SJSA1 (cell line): ENCODE measurements at regions not wholly inside any gene's neighbourhood (a gene's known extent, or its start where the extent isn't known, plus 50 kb on each side); places are given as distances from the start of the nearest gene placed in this dataset.
"Not testable (repeated sequence)": the region's sequence is repeated elsewhere in the genome, so short reads cannot be mapped to it uniquely, and the experiment has no call there.

Source experiments
- DNase-seq, 2 experiments: peaks; one replicate each; pipeline ENCODE4 v3.0.0-alpha.2; 2015 to 2020; ENCODE audit warnings: low spot score in 2 of 2, low read depth in 1 of 2
- H3K27ac ChIP-seq: fragments of 250-450 bp; sonication (Bioruptor Pico); 2 replicates; pipeline ENCODE4 v1.5.1; 2020; ENCODE audit warnings: mild to moderate bottlenecking, moderate library complexity
- H3K27me3 ChIP-seq: fragments of 250-450 bp; sonication (Bioruptor Pico); replicated peaks from 2 replicates; pipeline ENCODE4 v1.5.1; 2020; ENCODE audit warnings: mild to moderate bottlenecking, moderate library complexity
- H3K36me3 ChIP-seq: fragments of 250-450 bp; sonication (Bioruptor Pico); 2 replicates; pipeline ENCODE4 v1.5.1; 2020; ENCODE audit warnings: mild to moderate bottlenecking
- H3K4me1 ChIP-seq: fragments of 250-450 bp; sonication (Bioruptor Pico); replicated peaks from 2 replicates; pipeline ENCODE4 v1.6.1; 2021; ENCODE audit warnings: mild to moderate bottlenecking
- H3K4me3 ChIP-seq: fragments of 250-450 bp; sonication (Bioruptor Pico); 2 replicates; pipeline ENCODE4 v1.5.1; 2020; ENCODE audit warnings: mild to moderate bottlenecking
- H3K9me3 ChIP-seq: fragments of 250-450 bp; sonication (Bioruptor Pico); replicated peaks from 2 replicates; pipeline ENCODE4 v1.5.1; 2020; ENCODE audit warnings: mild to moderate bottlenecking

DNA sequence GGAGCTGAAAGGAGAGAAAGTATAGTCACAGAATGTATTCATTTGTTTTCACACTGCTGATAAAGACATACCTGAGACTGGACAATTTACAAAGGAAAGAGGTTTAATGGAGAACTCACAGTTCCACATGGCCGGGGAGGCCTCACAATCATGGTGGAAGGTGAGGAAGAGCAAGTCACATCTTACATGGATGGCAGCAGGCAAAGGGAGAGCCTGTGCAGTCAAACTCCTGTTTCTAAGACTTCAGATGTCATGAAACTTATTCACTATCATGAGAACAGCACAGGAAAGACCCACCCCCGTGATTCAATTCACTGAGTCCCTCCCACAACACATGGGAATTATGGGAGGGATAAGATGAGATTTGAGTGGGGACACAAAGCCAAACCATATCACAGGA lies 224.7 kb downstream of the LNPK start:
- not testable (repeated sequence) for H3K4me3 ChIP-seq, H3K4me1 ChIP-seq, H3K27me3 ChIP-seq, H3K9me3 ChIP-seq, H3K36me3 ChIP-seq, DNase-seq, H3K27ac ChIP-seq

DNA sequence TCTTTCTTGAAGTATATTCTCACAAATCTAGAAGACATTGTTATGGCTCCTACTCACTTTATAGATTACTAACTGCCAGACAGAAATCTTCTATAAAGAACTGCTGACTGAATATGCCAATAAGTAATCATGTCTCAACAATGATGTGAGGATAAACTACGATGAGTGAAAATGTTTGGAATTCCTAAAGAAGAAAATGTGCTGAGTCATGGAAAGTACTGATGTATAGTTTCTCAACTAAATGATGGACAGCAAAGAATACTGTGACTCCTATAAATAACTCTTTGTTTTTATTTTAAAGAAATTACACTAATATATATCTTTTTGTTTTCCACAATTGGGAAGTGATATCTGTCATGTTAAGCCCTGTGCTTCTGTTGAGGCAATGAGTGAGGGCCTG lies 232.9 kb downstream of the LNPK start:
- H3K36me3 ChIP-seq = no peaks in the 10 kb centered on the region
- no peaks in the 10 kb centered on the region for H3K27me3 ChIP-seq
- no peak for DNase-seq

DNA sequence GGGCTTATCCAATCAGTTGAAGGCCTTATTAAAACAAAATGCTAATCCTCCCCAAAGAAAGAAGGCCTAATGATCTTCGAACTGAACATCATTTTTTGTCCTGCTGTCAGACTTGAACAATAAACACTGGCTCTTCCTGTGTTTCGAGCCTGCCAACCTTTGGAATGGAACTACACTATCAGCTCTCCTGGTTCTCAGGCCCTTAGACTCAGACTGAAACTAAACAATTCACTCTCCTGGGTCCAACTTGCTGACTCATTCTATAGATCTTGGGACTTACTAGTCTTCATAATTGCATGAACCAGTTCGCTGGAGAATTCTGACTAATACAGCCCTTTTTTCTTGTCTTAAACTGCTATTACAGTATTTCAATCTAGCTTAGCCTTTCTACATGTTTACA lies 235.2 kb downstream of the LNPK start:
- no peaks in the 10 kb centered on the region; the same call in 1 of the 2 replicates for H3K9me3 ChIP-seq
- H3K27me3 ChIP-seq = no peaks in the 10 kb centered on the region
- H3K4me3 ChIP-seq = no peak overlapping the region
- H3K4me1 ChIP-seq = no peaks in the 10 kb centered on the region
- DNase-seq = no peak
- no peak overlapping the region for H3K27ac ChIP-seq
- no peaks in the 10 kb centered on the region for H3K36me3 ChIP-seq

More for the DNA sequence above, 232.9 kb downstream of the LNPK start:
- no peak overlapping the region for H3K27ac ChIP-seq
- H3K4me1 ChIP-seq = no peaks in the 10 kb centered on the region
- no peaks in the 10 kb centered on the region; the same call in 1 of the 2 replicates for H3K9me3 ChIP-seq
- H3K4me3 ChIP-seq = no peak overlapping the region

- H3K4me1 ChIP-seq = no peaks in the 10 kb centered on the region
- no peak overlapping the region for H3K27ac ChIP-seq
- no peaks in the 10 kb centered on the region for H3K27me3 ChIP-seq
- no peak for DNase-seq
- H3K36me3 ChIP-seq = no peaks in the 10 kb centered on the region
- H3K4me3 ChIP-seq = no peak overlapping the region
- no peaks in the 10 kb centered on the region for H3K9me3 ChIP-seq
These were observed 246.2 kb downstream of the LNPK start for GRCh38 chr2:175755656-175756386.

GRCh38 chr2:175755169-175755568 lies 246.9 kb downstream of the LNPK start:
- Histone ChIP-seq H3K27ac (no peak overlapping the region), H3K36me3 (no peaks in the 10 kb centered on the region), H3K4me1 (no peaks in the 10 kb centered on the region), H3K4me3 (no peak overlapping the region), H3K27me3 (no peaks in the 10 kb centered on the region), H3K9me3 (no peaks in the 10 kb centered on the region)
- DNase-seq = no peak

- DNase-seq = no peak
- Histone ChIP-seq H3K36me3 (no peaks in the 10 kb centered on the region), H3K27me3 (no peaks in the 10 kb centered on the region)
These were observed 251.9 kb downstream of the LNPK start for GRCh38 chr2:175750195-175750594.

DNA sequence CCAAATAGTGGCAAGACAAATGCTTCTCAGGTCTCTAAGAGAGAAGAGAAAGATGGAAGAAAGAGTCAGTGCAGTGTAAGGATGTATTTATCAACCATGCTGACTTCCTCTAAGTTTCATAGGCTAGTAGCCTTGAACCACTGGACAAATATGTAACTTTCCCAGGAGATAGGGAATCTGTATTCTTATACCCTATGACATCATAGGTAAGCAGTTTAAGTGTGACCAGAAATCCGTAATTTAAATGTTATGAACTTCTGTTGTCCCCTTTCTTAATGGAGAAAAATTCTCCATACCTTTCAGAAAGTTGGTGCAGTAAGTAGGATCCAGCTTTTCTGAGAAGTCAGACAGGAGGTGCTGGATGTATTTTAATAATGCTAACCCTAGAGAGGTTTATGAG lies 256.2 kb downstream of the LNPK start:
- H3K9me3 ChIP-seq = no peaks in the 10 kb centered on the region
- H3K27me3 ChIP-seq = no peaks in the 10 kb centered on the region
- no peaks in the 10 kb centered on the region for H3K36me3 ChIP-seq
- no peak overlapping the region for H3K27ac ChIP-seq
- H3K4me3 ChIP-seq = no peak overlapping the region
- 0 out of 2 replicates have a peak, but pooled peaks cover 4% of the 10 kb centered on the region for H3K4me1 ChIP-seq
- DNase-seq = no peak

More at GRCh38 chr2:175750195-175750594, 251.9 kb downstream of the LNPK start:
- Histone ChIP-seq H3K9me3 (no peaks in the 10 kb centered on the region), H3K27ac (no peak overlapping the region), H3K4me3 (no peak overlapping the region), H3K4me1 (no peaks in the 10 kb centered on the region)

DNA sequence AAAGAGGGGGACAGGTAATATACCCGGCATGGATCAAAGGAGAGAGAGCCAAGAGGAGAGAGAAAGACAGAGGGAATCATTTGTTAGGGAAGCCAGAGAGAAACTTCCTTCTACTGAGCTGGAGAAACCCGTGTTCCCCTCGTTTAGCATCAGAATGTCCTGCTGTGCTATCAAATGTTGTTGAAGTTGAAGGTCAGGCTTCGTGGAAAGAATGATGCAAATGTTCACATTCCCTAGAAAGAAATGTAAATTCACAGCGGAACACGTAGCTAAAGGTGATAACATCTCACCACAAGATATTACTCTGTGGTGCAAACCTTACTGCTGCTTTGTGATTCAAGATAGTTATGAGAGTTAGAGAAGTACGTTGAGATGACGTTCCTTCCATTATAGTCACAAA lies 258.1 kb downstream of the LNPK start:
- Histone ChIP-seq H3K27ac (no peak overlapping the region), H3K27me3 (no peaks in the 10 kb centered on the region), H3K9me3 (no peaks in the 10 kb centered on the region), H3K36me3 (no peaks in the 10 kb centered on the region), H3K4me3 (no peak overlapping the region), H3K4me1 (0 out of 2 replicates have a peak, but pooled peaks cover 4% of the 10 kb centered on the region)
- no peak for DNase-seq

GRCh38 chr2:175743011-175743410 lies 259.1 kb downstream of the LNPK start:
- DNase-seq = no peak
- H3K4me3 ChIP-seq = no peak overlapping the region
- no peaks in the 10 kb centered on the region for H3K9me3 ChIP-seq
- H3K36me3 ChIP-seq = no peaks in the 10 kb centered on the region
- H3K27me3 ChIP-seq = no peaks in the 10 kb centered on the region
- no peak overlapping the region for H3K27ac ChIP-seq
- H3K4me1 ChIP-seq = 0 out of 2 replicates have a peak, but pooled peaks cover 4% of the 10 kb centered on the region

- Histone ChIP-seq H3K27ac (no peak overlapping the region), H3K27me3 (no peaks in the 10 kb centered on the region), H3K9me3 (no peaks in the 10 kb centered on the region), H3K4me1 (0 out of 2 replicates have a peak, but pooled peaks cover 4% of the 10 kb centered on the region), H3K36me3 (no peaks in the 10 kb centered on the region), H3K4me3 (no peak overlapping the region)
- no peak for DNase-seq
These were observed 259.7 kb downstream of the LNPK start for GRCh38 chr2:175742367-175742766.

GRCh38 chr2:175741164-175741563 lies 260.9 kb downstream of the LNPK start:
- H3K36me3 ChIP-seq = no peaks in the 10 kb centered on the region
- no peak for DNase-seq
- H3K4me3 ChIP-seq = no peak overlapping the region
- H3K4me1 ChIP-seq = 0 out of 2 replicates have a peak, but pooled peaks cover 4% of the 10 kb centered on the region
- no peak overlapping the region for H3K27ac ChIP-seq
- no peaks in the 10 kb centered on the region for H3K9me3 ChIP-seq
- no peaks in the 10 kb centered on the region for H3K27me3 ChIP-seq

DNA sequence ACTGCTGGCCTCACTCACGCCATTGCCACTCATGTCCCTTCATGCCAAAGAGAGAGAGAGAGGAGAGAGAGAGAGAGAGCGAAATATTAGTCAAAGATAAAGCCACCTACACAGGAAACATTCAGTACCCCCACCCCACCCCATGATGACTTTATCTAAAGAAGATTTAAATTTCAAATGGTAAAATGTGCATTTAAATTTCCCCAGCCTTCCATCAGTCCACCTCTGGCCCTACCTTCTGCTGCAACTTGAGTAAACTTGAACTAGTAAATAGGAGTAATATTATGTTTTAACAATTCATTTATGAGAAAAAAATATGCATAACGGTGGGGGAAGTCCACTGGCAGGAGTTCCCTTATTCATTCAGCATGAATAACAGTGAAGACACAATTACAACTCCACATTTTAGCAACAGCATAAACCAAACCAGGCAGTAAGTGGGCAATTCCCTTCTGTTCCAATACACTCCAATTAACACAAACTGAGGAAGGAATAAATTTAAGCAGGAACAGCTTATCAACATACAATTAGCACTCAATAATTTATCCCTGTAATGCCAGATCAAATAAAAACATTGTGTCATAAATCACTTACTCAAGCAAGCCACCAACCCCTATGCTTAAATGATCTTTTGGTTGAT lies 264.2 kb downstream of the LNPK start:
- Histone ChIP-seq H3K36me3 (no peaks in the 10 kb centered on the region), H3K9me3 (no peaks in the 10 kb centered on the region), H3K4me3 (no peak overlapping the region), H3K4me1 (0 out of 2 replicates have a peak, but pooled peaks cover 4% of the 10 kb centered on the region), H3K27ac (no peak overlapping the region), H3K27me3 (peaks cover 3% of the 10 kb centered on the region; the same call in 1 of the 2 replicates)
- DNase-seq = no peak

GRCh38 chr2:175734686-175735085 lies 267.4 kb downstream of the LNPK start:
- DNase-seq = no peak
- no peaks in the 10 kb centered on the region for H3K36me3 ChIP-seq
- no peak overlapping the region for H3K4me3 ChIP-seq
- no peaks in the 10 kb centered on the region for H3K9me3 ChIP-seq
- peaks cover 3% of the 10 kb centered on the region; the same call in 1 of the 2 replicates for H3K27me3 ChIP-seq
- H3K4me1 ChIP-seq = no peaks in the 10 kb centered on the region
- no peak overlapping the region for H3K27ac ChIP-seq

- Histone ChIP-seq H3K36me3 (no peaks in the 10 kb centered on the region), H3K9me3 (no peaks in the 10 kb centered on the region), H3K4me3 (no peak overlapping the region), H3K27ac (no peak overlapping the region), H3K27me3 (peaks cover 3% of the 10 kb centered on the region; the same call in 1 of the 2 replicates), H3K4me1 (no peaks in the 10 kb centered on the region)
- DNase-seq = no peak
These were observed 269.5 kb downstream of the LNPK start for GRCh38 chr2:175732531-175732930.
